Amniotic stem cell (primary cell): ENCODE measurements at regions not wholly inside any gene's neighbourhood (a gene's known extent, or its start where the extent isn't known, plus 50 kb on each side); places are given as distances from the start of the nearest gene placed in this dataset.

Source experiments
- DNase-seq: peaks from one replicate; lab custom pipeline; 2025; lab: John Stamatoyannopoulos, UW

- DNase-seq, result no peak
Measured at GRCh38 chr13:105219651-105220050, 1315.8 kb downstream of the EFNB2 start.

DNA sequence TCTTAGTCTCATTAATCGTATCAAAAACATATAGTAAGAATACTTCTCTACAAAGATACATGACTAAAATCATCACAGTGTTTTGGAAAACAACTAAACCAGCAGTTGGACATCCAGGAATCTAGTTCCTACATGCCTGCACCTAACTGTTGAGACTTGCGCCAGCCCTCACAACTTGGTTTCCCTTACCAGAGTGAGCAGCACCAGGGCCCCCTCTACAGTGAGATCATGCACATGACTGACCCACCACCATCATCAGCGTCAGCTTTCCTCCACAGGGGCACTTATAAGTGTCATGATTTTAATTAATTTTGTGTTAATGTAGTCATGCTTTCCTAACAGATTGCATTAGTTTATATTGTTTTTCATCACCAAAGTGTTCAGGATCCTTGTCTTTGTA is 1322.0 kb downstream of the EFNB2 start:
- DNase-seq, result no peak

- no peak for DNase-seq
Measured at GRCh38 chr13:105207572-105208293, 1327.7 kb downstream of the EFNB2 start.

GRCh38 chr13:105202354-105202753 is 1333.1 kb downstream of the EFNB2 start:
- peak; percentile 29 for DNase-seq

DNA sequence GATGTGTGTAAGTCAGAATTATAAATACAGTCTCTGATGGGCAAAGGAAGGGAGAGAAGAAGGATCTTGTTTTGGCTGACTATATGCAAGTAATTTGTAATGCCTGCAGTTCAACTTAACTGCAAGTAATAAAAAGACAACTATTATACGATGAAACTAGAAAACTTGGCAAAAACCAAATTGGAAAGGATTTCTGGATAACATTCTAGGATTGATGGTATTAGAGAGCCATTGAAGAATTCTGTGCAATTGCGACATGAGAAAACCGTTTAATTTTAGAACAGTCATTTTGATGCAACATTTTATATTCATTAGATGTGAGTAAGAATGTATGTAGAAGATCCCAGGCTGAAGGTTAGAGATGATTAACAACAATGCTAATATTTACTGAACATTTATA is 1334.1 kb downstream of the EFNB2 start:
- DNase-seq, result no peak

DNA sequence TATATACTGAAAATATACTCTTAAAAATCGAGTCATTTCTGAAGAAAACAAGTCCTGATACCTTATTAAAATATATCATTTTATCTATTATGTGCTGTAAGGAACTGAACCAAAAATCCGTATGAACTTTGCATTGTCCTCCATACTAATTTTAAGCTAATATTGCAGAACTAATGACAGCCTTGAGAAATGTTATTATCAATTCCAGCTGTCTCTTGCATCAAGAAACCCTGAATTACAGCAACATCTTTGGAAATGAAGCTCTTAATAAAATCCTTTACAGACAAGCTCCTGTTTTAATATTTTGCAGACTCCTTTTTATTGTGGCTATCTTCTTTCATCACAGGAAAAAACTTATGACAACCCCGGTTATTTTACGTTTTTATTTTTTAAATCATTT is 1335.3 kb downstream of the EFNB2 start:
- no peak for DNase-seq

GRCh38 chr13:105196052-105196451 is 1339.4 kb downstream of the EFNB2 start:
- no peak for DNase-seq

- DNase-seq, result no peak
Measured at GRCh38 chr13:105193026-105193425, 1342.4 kb downstream of the EFNB2 start.

DNA sequence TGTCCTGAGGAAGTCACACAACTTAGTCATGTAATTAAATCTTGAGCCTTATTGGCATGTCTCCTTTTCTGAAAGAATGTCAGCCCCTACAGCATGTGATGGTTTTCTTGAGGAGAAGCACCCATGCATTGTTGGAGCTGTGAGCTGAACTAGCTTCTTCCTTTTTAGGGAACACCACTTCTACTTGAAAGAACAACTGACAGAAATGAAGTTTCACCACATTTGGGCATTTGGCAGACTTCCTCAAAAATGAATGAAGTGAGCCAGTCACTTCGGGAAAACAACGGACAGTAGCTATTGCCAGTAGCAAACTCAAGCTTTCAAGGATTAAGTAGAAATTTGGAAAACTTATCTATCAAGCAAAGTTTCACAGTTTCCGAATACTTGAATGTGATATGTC is 1351.3 kb downstream of the EFNB2 start:
- no peak for DNase-seq

DNA sequence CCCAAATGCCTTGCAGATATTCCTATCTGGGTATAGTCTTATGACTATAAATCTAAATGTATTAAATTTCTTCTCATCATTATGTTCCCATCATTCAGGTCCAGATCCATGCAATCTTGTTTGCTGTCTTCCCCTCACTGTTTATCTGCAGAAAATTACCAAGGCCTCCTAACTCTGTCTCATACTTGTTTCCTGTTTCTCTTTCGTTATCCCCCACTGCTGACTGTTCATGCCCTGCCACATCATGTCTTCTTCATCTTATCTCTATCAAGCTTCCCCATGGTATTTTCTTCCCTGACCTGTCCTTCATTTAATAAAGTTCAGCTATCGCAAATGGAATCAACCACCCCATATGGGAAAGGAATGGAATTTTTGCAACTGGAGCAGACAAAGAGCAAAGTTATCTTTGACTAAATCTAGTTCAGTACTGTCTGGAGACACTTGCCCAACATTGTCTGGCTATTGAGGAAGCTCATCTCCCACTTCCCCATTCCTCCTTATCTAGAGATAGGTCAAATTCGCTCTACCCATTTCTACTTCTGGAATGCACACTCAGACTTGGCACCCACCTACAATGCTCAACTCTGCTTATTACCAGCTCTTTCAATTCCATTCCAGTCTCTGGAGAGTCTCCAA is 1358.1 kb downstream of the EFNB2 start:
- DNase-seq, result no peak

DNA sequence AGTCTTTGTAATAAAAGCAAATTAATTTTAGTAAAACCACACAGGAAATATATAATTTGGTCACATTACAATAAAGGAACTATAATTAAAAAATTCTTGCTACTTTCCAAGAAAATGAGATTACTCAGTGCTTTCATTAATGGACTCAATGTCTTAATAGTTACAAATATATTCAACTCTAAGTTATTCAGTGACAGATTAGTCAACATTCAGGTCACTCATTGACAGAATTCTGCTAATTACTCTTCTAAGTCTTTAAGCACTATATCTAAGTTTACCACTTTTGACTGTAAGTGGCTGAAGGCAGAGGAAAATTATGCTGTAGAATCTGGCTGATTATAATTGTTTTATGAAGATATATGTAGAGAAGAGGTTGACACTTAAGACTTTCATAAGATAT is 1365.0 kb downstream of the EFNB2 start:
- DNase-seq, result no peak

DNA sequence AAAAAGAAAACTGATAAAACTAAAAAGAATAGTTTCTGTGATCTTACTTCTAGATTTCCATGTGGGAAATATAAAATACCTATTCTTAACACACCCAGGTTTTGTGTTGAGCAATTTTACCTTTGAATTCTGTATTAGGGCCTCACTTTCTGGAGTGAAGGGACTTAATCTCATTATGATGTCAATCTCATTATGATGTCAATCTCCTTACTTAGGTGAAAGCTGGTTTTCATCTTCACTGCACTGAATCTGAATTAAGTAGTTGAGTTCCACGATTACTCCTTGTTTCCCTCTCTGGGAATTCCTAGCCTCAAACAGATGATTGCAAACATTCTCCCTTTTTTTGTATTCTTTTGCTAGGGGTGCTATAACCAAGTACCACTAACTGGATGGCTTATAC is 1367.2 kb downstream of the EFNB2 start:
- no peak for DNase-seq

DNA sequence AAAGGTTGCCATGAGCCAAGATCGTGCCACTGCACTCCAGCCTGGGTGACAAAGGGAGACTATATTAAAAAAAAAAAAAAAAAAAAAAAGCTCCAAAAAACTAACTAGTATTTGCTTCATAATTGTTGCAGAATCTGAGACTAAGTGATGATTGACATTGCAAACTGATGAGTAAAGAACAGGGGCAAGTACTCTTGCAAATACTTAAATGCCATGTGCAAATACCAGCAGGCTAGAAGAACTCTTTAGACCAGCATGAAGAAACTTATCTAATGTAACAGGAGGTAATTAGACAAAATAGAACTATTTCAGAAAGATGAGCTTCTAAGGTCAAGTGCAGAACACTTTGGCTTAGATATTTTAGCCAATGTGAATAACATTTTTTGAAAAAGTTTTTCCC is 1368.1 kb downstream of the EFNB2 start:
- DNase-seq, result no peak

DNA sequence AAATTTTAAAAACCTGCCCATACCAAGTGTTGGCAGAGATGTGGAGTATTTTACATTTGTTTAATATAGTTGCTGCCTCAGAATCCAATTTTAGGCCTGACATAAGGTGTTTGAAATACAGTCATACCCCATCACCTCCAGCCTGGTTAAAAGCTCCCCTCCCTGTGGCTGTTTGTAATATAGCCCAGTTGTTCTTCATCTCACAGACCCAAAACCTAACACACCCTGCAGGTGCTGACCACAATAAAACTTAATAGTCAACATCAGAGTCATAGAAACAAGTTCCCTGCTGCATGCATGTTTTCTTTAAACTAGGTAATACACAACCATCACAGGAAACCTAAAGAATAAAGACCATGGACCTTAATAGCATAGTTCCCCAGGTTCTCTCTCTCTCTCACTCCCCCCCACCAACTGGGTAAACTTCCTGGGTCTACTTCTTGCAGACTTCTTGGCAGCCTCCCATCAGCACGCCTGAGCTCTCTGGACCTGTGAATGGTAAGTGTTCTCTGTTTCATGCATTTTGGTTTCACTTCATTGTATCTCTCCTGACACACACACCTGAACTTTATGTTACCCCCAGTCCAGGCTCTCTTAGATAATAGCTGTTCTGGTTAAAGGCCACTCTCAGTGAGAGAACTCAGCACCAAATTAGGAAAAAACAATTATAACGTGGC is 1369.9 kb downstream of the EFNB2 start:
- no peak for DNase-seq

GRCh38 chr13:105159841-105160240 is 1375.6 kb downstream of the EFNB2 start:
- DNase-seq, result no peak

DNA sequence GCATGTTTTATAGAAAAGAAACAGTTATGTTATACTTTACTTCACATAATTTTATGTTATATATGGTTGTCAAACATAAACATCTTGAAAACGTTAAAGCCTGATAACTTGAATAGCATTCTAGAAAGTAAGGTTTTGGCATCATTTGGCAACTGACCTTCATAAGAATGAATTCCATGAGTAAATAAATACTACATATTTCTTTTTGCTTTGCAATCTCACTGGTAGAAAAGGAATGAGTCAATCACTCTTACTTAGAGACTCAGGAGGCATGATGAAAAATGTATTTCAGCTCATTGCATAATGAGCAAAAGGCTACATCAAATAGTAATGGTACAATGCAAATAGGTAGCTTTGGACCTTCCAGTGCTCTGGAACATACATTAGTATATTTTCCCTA is 1381.9 kb downstream of the EFNB2 start:
- DNase-seq, result peak; percentile 46

DNA sequence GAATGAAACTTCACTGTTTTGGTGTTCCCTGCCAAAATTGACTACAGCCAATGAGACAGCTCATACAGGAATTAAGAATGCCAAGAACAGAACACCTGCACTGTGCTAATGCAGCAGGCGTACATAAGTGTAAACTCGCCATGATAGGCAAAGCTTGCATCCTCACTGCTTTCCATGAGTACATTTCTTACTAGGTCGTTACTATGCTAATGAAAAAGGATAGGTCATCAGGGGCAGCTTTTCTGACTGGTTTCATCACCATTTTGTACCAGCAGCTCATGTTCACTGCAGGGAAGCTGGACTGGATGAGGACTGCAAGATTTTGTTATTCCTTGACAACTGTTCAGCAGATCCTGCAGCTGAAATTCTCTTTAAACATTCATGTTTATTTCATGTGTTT is 1383.8 kb downstream of the EFNB2 start:
- no peak for DNase-seq

GRCh38 chr13:105147461-105147860 is 1388.0 kb downstream of the EFNB2 start:
- DNase-seq, result no peak

DNA sequence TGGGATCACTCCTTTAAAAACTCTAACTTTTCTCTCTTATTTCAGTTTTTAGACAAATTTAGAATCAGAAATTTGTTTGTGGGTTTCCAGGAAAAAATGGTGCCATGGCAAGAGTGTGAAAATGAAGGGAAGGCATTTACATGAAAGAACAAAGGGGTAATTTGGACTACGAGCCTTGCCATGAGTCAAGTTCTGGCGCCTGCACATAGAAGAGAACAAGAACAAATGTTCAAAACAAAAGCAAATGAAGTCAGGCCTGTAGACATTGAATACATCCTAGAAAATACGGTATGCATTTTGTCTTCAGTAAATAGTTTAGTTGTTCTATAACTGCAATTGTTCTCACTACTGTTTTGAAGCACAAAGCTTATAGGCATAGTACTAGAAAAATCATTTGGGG is 1390.5 kb downstream of the EFNB2 start:
- no peak for DNase-seq

DNA sequence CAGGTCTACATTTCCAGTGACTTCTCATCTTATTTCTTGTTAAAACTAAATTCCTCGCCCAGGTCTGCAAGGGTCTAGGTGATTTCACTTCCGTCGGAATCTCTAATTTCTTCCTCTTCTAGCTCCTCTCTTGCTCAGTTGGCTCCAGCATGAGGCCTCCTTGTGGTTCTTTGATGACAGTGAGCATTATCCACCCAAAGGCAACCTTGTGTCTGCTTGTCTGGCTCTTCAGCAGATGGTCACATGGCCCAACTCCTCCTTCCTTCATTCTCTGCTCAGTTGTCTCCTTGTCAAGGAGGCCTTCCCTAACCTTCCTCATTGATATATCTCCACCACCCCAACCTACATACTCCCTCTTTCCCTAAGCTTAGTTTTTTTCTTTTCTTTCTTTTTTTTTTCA is 1391.4 kb downstream of the EFNB2 start:
- no peak for DNase-seq

DNA sequence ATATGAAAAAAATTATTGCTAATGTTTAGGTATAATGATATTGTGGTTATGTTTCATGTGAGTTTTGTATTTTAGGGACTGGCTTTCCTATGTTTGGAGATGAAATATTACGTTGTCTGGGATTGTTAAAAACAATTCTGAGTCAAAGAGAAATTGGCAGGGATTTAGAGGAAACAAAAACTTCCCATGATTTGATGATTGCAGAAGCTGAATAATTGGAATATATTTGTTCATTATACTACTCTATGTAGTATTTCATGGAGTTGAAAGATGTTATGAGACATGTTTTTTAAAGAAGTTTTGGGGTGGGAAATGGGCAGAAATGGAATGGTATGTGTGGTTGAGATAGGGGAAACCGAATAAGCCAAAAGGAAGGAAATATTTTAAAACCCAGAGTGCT is 1392.9 kb downstream of the EFNB2 start:
- no peak for DNase-seq

- DNase-seq, result no peak
Measured at GRCh38 chr13:105139380-105140285, 1395.8 kb downstream of the EFNB2 start.

- no peak for DNase-seq
Measured at GRCh38 chr13:105139048-105139379, 1396.4 kb downstream of the EFNB2 start.
